ENCODE measurements at regions not wholly inside any gene's neighbourhood (a gene's known extent, or its start where the extent isn't known, plus 50 kb on each side); places are given as distances from the start of the nearest gene placed in this dataset.

DNA sequence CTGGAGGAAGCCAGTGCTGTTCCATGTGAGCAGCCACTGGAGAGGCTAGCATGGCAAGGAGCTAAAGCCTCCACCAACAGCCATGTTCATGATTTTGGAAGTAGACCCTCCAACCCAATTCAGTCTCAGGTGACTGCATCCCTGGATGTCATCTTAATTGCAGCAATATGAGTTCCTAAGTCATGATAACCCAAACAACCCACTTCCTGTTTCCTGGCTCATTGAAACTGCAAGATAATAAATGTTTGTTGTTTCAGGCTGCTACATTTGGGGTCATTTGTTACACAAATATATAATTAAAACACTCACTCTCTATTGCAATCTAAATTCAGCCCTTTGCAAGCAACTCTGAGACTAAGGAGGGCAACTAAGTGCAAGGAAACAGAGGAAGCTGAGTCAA, 62.4 kb upstream of the SLC24A5 start:
- TF ChIP-seq ZC3H10 (CRISPR knock-in tag; IDR thresholded peaks at IDR 0.05) (no peak), RARB (CRISPR knock-in tag; IDR thresholded peaks at IDR 0.05) (no peak), ZFP30 (CRISPR knock-in tag; IDR thresholded peaks at IDR 0.05) (no peak), ZNF70 (CRISPR knock-in tag; IDR thresholded peaks at IDR 0.05) (no peak), ARNTL (CRISPR knock-in tag; IDR thresholded peaks at IDR 0.05; ENCODE audit: borderline replicate concordance, low read depth) (no peak)

Data from SK-N-SH treated with all-trans-retinoic acid at 6 μM for 48 hours (cell line).